ENCODE measurements at regions not wholly inside any gene's neighbourhood (a gene's known extent, or its start where the extent isn't known, plus 50 kb on each side); places are given as distances from the start of the nearest gene placed in this dataset.

DNA sequence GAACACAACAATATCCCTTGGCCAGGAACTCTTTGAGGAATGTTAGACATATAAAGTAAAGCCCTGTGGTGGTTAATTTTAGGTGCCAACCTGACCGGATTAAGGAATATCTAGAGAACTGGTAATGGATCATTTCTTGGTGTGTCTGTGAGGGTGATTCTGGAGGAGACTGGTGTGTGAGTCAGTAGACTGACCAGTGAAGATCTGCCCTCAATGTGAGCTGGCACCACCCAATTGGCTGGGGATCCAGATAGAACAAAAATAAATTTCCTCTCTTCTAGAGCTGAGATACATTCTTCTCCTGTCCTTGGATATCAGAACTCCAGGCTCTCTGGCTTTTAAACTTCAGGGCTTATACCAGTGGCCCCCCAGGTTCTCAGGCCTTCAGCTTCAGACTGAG, 56.2 kb upstream of the TNPO1 start:
- Histone ChIP-seq H3K27ac (ENCODE audit: low read depth, low read length) (no peak overlapping the region), H3K9me3 (ENCODE audit: control insufficient read depth in 1 of 2, low read length in 2 of 2) (no peaks in the 10 kb centered on the region), H3K27me3 (ENCODE audit: control insufficient read depth in 1 of 2, insufficient read depth in 2 of 2, low read length in 2 of 2) (peaks cover 0 to 3% of the 10 kb centered on the region in 2 donors), H3K9ac (ENCODE audit: low read depth in 1 of 2, low read length in 2 of 2) (no peak overlapping the region), H3K36me3 (ENCODE audit: control insufficient read depth in 1 of 2, insufficient read depth in 2 of 2, low read length in 2 of 2) (no peaks in the 10 kb centered on the region), H3K4me3 (ENCODE audit: low read depth in 1 of 2, low read length in 2 of 2) (no peak overlapping the region), H3K4me1 (ENCODE audit: control insufficient read depth in 1 of 2, insufficient read depth in 2 of 2, low read length in 2 of 2) (no peaks in the 10 kb centered on the region)

- H3K27me3 ChIP-seq (ENCODE audit: control insufficient read depth in 1 of 2, insufficient read depth in 2 of 2, low read length in 2 of 2): no peaks in the 10 kb centered on the region
- no peak overlapping the region for H3K4me3 ChIP-seq (ENCODE audit: low read depth in 1 of 2, low read length in 2 of 2)
- H3K27ac ChIP-seq (ENCODE audit: low read depth, low read length): no peak overlapping the region
- no peaks in the 10 kb centered on the region for H3K4me1 ChIP-seq (ENCODE audit: control insufficient read depth in 1 of 2, insufficient read depth in 2 of 2, low read length in 2 of 2)
- H3K36me3 ChIP-seq (ENCODE audit: control insufficient read depth in 1 of 2, insufficient read depth in 2 of 2, low read length in 2 of 2): no peaks in the 10 kb centered on the region
- no peaks in the 10 kb centered on the region for H3K9me3 ChIP-seq (ENCODE audit: control insufficient read depth in 1 of 2, low read length in 2 of 2)
- no peak overlapping the region for H3K9ac ChIP-seq (ENCODE audit: low read depth in 1 of 2, low read length in 2 of 2)
Measured at GRCh38 chr5:72752909-72753308, 63.6 kb upstream of the TNPO1 start.

GRCh38 chr5:72749362-72749997, 67.0 kb upstream of the TNPO1 start:
- H3K27me3 ChIP-seq (ENCODE audit: control insufficient read depth in 1 of 2, insufficient read depth in 2 of 2, low read length in 2 of 2): no peaks in the 10 kb centered on the region
- no peaks in the 10 kb centered on the region for H3K4me1 ChIP-seq (ENCODE audit: control insufficient read depth in 1 of 2, insufficient read depth in 2 of 2, low read length in 2 of 2)
- no peaks in the 10 kb centered on the region for H3K36me3 ChIP-seq (ENCODE audit: control insufficient read depth in 1 of 2, insufficient read depth in 2 of 2, low read length in 2 of 2)
- no peak overlapping the region for H3K9ac ChIP-seq (ENCODE audit: low read depth in 1 of 2, low read length in 2 of 2)
- no peak overlapping the region for H3K27ac ChIP-seq (ENCODE audit: low read depth, low read length)
- H3K9me3 ChIP-seq (ENCODE audit: control insufficient read depth in 1 of 2, low read length in 2 of 2): no peaks in the 10 kb centered on the region
- no peak overlapping the region for H3K4me3 ChIP-seq (ENCODE audit: low read depth in 1 of 2, low read length in 2 of 2)

- no peak overlapping the region for H3K27ac ChIP-seq (ENCODE audit: low read depth, low read length)
- no peak overlapping the region for H3K4me3 ChIP-seq (ENCODE audit: low read depth in 1 of 2, low read length in 2 of 2)
- no peak overlapping the region for H3K9ac ChIP-seq (ENCODE audit: low read depth in 1 of 2, low read length in 2 of 2)
- no peaks in the 10 kb centered on the region for H3K4me1 ChIP-seq (ENCODE audit: control insufficient read depth in 1 of 2, insufficient read depth in 2 of 2, low read length in 2 of 2)
- H3K36me3 ChIP-seq (ENCODE audit: control insufficient read depth in 1 of 2, insufficient read depth in 2 of 2, low read length in 2 of 2): no peaks in the 10 kb centered on the region
- no peaks in the 10 kb centered on the region for H3K9me3 ChIP-seq (ENCODE audit: control insufficient read depth in 1 of 2, low read length in 2 of 2)
- H3K27me3 ChIP-seq (ENCODE audit: control insufficient read depth in 1 of 2, insufficient read depth in 2 of 2, low read length in 2 of 2): no peaks in the 10 kb centered on the region
Measured at GRCh38 chr5:72747826-72748225, 68.6 kb upstream of the TNPO1 start.

GRCh38 chr5:72746736-72747135, 69.7 kb upstream of the TNPO1 start:
- H3K27me3 ChIP-seq (ENCODE audit: control insufficient read depth in 1 of 2, insufficient read depth in 2 of 2, low read length in 2 of 2): no peaks in the 10 kb centered on the region

GRCh38 chr5:72744136-72744535, 72.3 kb upstream of the TNPO1 start:
- Histone ChIP-seq H3K9me3 (ENCODE audit: control insufficient read depth in 1 of 2, low read length in 2 of 2) (no peaks in the 10 kb centered on the region), H3K36me3 (ENCODE audit: control insufficient read depth in 1 of 2, insufficient read depth in 2 of 2, low read length in 2 of 2) (no peaks in the 10 kb centered on the region), H3K27ac (ENCODE audit: low read depth, low read length) (no peak overlapping the region), H3K9ac (ENCODE audit: low read depth in 1 of 2, low read length in 2 of 2) (no peak overlapping the region), H3K4me1 (ENCODE audit: control insufficient read depth in 1 of 2, insufficient read depth in 2 of 2, low read length in 2 of 2) (no peaks in the 10 kb centered on the region), H3K27me3 (ENCODE audit: control insufficient read depth in 1 of 2, insufficient read depth in 2 of 2, low read length in 2 of 2) (no peaks in the 10 kb centered on the region), H3K4me3 (ENCODE audit: low read depth in 1 of 2, low read length in 2 of 2) (no peak overlapping the region)

More at GRCh38 chr5:72746736-72747135, 69.7 kb upstream of the TNPO1 start:
- H3K36me3 ChIP-seq (ENCODE audit: control insufficient read depth in 1 of 2, insufficient read depth in 2 of 2, low read length in 2 of 2): no peaks in the 10 kb centered on the region
- no peak overlapping the region for H3K4me3 ChIP-seq (ENCODE audit: low read depth in 1 of 2, low read length in 2 of 2)
- H3K27ac ChIP-seq (ENCODE audit: low read depth, low read length): no peak overlapping the region
- H3K4me1 ChIP-seq (ENCODE audit: control insufficient read depth in 1 of 2, insufficient read depth in 2 of 2, low read length in 2 of 2): no peaks in the 10 kb centered on the region
- no peak overlapping the region for H3K9ac ChIP-seq (ENCODE audit: low read depth in 1 of 2, low read length in 2 of 2)
- no peaks in the 10 kb centered on the region for H3K9me3 ChIP-seq (ENCODE audit: control insufficient read depth in 1 of 2, low read length in 2 of 2)

- no peak overlapping the region for H3K27ac ChIP-seq (ENCODE audit: low read depth, low read length)
- H3K9me3 ChIP-seq (ENCODE audit: control insufficient read depth in 1 of 2, low read length in 2 of 2): no peaks in the 10 kb centered on the region
- no peaks in the 10 kb centered on the region for H3K4me1 ChIP-seq (ENCODE audit: control insufficient read depth in 1 of 2, insufficient read depth in 2 of 2, low read length in 2 of 2)
- no peaks in the 10 kb centered on the region for H3K27me3 ChIP-seq (ENCODE audit: control insufficient read depth in 1 of 2, insufficient read depth in 2 of 2, low read length in 2 of 2)
- H3K4me3 ChIP-seq (ENCODE audit: low read depth in 1 of 2, low read length in 2 of 2): no peak overlapping the region
- H3K9ac ChIP-seq (ENCODE audit: low read depth in 1 of 2, low read length in 2 of 2): no peak overlapping the region
- no peaks in the 10 kb centered on the region for H3K36me3 ChIP-seq (ENCODE audit: control insufficient read depth in 1 of 2, insufficient read depth in 2 of 2, low read length in 2 of 2)
Measured at GRCh38 chr5:72741805-72742204, 74.7 kb upstream of the TNPO1 start.

DNA sequence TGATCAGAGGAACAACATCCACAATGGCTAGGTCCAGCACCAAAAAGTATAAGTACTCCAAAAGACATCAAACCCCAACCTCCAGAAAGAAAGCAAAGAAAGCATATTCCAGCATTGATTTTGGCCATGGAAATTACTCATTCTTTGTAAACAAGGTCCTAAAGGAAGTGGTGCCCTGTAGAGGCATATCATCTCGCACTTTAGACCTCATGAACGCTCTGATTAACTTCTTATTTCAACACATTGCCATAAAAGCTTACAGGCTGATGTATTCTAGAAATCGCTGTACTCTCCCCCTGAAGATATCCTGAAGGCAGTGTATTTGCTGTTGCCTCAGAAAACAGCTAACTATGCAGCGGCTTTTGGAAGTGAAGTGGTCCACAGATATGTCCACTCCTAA, 82.7 kb upstream of the TNPO1 start:
- no peak overlapping the region for H3K27ac ChIP-seq (ENCODE audit: low read depth, low read length)
- H3K36me3 ChIP-seq (ENCODE audit: control insufficient read depth in 1 of 2, insufficient read depth in 2 of 2, low read length in 2 of 2): no peaks in the 10 kb centered on the region
- no peak overlapping the region for H3K4me3 ChIP-seq (ENCODE audit: low read depth in 1 of 2, low read length in 2 of 2)
- H3K9ac ChIP-seq (ENCODE audit: low read depth in 1 of 2, low read length in 2 of 2): no peak overlapping the region
- no peaks in the 10 kb centered on the region for H3K27me3 ChIP-seq (ENCODE audit: control insufficient read depth in 1 of 2, insufficient read depth in 2 of 2, low read length in 2 of 2)
- no peaks in the 10 kb centered on the region for H3K4me1 ChIP-seq (ENCODE audit: control insufficient read depth in 1 of 2, insufficient read depth in 2 of 2, low read length in 2 of 2)
- no peaks in the 10 kb centered on the region for H3K9me3 ChIP-seq (ENCODE audit: control insufficient read depth in 1 of 2, low read length in 2 of 2)

GRCh38 chr5:72723581-72723980, 92.9 kb upstream of the TNPO1 start:
- Histone ChIP-seq H3K27me3 (ENCODE audit: control insufficient read depth in 1 of 2, insufficient read depth in 2 of 2, low read length in 2 of 2) (no peaks in the 10 kb centered on the region), H3K4me1 (ENCODE audit: control insufficient read depth in 1 of 2, insufficient read depth in 2 of 2, low read length in 2 of 2) (no peaks in the 10 kb centered on the region), H3K9me3 (ENCODE audit: control insufficient read depth in 1 of 2, low read length in 2 of 2) (no peaks in the 10 kb centered on the region), H3K27ac (ENCODE audit: low read depth, low read length) (no peak overlapping the region), H3K4me3 (ENCODE audit: low read depth in 1 of 2, low read length in 2 of 2) (no peak overlapping the region), H3K36me3 (ENCODE audit: control insufficient read depth in 1 of 2, insufficient read depth in 2 of 2, low read length in 2 of 2) (no peaks in the 10 kb centered on the region), H3K9ac (ENCODE audit: low read depth in 1 of 2, low read length in 2 of 2) (no peak overlapping the region)

DNA sequence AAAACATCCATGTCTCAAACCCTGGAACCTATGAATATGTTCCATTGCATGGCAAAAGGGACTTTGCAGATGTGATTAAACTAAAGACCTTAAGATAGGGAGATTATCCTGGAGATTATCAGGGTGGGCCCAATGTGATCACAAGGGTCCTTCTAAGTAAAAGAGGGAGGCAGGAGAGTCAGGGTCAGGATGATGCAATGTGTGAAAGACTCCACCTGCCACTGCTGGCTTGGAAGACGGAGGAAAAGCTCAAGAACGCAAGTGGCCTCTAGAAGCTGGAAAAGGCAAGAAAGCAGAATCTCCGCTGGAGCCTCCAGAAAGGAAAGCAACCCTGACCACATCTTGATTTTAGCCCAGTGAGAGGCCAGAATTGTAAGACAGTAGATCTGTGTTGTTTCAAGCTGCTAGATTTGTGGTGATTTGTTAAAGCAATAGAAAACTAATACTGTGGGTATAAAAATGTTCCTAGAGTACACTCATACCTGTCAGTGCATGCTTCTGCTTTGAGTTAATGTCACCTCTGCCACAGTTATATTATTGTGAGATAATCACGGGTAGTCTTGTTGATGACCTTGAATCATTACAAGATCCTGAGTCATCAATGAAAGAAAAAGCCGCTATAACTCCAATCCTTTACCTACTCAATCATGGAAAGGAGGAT, 93.5 kb upstream of the TNPO1 start:
- H3K27ac ChIP-seq (ENCODE audit: low read depth, low read length): no peak overlapping the region
- no peaks in the 10 kb centered on the region for H3K4me1 ChIP-seq (ENCODE audit: control insufficient read depth in 1 of 2, insufficient read depth in 2 of 2, low read length in 2 of 2)
- no peaks in the 10 kb centered on the region for H3K36me3 ChIP-seq (ENCODE audit: control insufficient read depth in 1 of 2, insufficient read depth in 2 of 2, low read length in 2 of 2)
- H3K4me3 ChIP-seq (ENCODE audit: low read depth in 1 of 2, low read length in 2 of 2): no peak overlapping the region
- no peaks in the 10 kb centered on the region for H3K27me3 ChIP-seq (ENCODE audit: control insufficient read depth in 1 of 2, insufficient read depth in 2 of 2, low read length in 2 of 2)
- no peaks in the 10 kb centered on the region for H3K9me3 ChIP-seq (ENCODE audit: control insufficient read depth in 1 of 2, low read length in 2 of 2)
- H3K9ac ChIP-seq (ENCODE audit: low read depth in 1 of 2, low read length in 2 of 2): no peak overlapping the region

Measured in duodenal mucosa (tissue), 2 donors.